Left forelimb (tissue), 1 donor: ENCODE measurements at regions not wholly inside any gene's neighbourhood (a gene's known extent, or its start where the extent isn't known, plus 50 kb on each side); places are given as distances from the start of the nearest gene placed in this dataset.
"Not testable (repeated sequence)": the region's sequence is repeated elsewhere in the genome, so short reads cannot be mapped to it uniquely, and the experiment has no call there.

Experiments used
- DNase-seq: peaks from one replicate; pipeline ENCODE4 v3.0.0-alpha.2; 2018; ENCODE audit warnings: low spot score

GRCh38 chr16:17983847-17984639, 352.5 kb downstream of the NPIPA8 start:
- no peak for DNase-seq

DNA sequence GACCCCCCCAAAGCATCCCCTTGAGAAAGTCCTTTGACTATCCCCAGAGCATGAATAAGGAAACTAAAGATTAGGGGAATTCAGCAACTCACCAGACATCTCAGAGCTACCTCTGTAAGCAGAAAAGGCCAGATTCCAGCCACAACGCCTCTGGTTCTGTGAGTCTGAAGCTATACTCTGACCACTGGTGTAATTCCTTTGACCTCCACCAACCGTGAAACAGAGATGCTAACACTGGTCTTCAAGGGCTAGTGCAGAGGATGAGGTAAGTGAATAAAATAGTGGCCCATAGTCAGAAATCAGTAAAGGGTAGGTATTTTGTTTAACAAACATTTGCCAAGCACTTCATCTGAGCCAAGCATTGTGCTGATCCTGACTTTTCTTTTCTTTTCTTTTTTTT, 353.4 kb downstream of the NPIPA8 start:
- DNase-seq, result no peak

DNA sequence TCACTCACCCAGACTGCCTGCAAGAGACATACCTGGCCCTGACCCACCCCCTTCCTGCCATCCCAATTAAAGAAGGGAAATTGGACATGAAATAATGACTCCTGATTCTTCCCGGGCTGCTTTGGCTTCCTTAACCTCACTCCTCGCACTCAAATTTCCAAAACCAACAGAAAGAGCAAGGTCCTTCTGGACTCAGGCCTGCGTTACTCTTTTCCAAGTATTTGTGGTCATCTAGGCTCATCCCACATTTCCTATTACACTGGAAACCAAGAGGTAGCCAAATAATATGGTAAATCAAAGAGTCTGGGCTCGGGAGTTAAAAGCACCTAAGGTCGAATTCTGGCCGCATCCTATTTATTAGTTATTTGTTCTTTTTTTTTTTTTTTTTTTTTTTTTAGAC, 359.3 kb downstream of the NPIPA8 start:
- DNase-seq, result no peak

- DNase-seq, result no peak
These were observed 364.0 kb downstream of the NPIPA8 start for GRCh38 chr16:17972460-17972943.

GRCh38 chr16:17970816-17971331, 365.7 kb downstream of the NPIPA8 start:
- no peak for DNase-seq

DNA sequence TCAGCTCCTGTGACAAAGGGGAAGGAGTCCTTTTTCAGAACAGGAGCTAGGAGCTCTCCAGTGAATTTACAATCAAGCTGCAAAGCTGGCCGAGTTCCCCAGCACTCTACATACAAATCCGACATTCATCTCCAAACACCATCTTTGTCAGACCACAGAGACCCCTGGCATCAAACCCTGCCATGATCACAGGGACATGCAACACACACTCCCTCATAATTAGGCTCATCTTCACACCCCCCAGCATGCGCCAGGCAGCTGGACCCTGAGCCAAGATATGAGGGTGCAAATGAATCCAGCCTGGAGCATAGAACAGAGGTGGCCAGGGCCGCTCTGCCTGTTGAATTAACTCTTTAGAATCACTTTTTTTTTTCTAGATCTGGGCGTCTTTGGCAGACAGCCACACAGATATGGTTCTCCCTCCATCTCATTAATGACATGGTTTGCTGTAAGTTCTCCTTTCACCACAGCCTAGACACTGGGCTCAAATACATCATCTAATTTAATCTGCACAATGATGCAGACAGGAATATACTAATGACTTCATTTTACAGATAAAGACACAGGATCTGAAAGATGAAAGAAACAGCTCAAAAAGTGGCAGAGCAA, 366.3 kb downstream of the NPIPA8 start:
- DNase-seq, result no peak

DNA sequence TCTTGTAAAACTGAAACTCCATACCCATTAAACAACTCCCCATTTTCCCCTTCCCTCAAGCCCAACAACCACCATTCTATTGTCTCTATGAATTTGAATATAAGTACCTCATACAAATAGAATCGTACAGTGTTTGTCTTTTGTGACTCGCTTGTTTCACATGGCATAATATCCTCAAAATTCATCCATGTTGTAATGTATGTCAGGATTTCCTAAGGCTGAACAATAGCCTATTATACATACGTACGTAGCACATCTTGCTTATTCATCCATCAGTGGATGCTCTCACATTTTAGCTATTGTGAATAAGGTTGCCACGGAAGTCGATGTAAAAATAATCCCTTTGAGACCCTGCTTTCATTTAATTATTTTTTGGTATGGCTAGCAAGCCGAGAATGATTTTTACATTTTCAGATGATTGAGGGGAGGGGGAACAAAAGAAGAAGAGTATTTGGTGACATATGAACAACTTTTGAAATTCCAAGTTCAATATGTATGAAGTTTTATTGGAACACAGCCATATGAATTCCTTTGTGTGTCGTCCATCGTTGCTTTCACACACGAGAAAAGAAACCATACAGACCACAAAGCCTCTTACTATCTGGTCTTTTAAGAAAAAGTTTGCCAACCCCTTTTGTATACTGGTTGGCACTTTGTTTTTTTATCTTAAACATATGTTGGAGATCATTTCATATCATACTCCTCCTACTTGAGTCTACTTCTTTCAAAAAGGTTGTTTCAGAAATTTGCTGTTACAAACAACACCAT, 371.2 kb downstream of the NPIPA8 start:
- no peak for DNase-seq

DNA sequence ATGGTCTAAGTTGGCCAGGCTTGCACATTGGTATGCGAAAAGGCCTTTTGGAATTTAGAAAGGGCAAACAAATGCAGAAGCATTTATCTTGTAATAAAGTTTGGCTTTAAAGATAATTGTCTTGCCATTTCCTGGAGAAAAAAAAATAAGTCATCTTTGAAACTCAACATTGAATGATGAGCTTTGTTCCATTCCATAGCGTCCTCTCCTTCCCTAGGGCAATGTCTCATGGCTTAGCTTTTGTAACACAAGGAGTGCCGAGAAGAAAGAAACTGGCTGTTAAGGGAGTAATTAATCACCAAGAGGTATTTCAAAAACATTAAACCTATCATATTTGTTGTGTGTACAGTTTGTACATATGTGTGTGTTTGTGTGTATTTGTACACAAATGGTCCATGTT, 372.3 kb downstream of the NPIPA8 start:
- DNase-seq, result no peak

GRCh38 chr16:17963185-17963836, 373.2 kb downstream of the NPIPA8 start:
- DNase-seq, result no peak

- DNase-seq, result no peak
These were observed 373.8 kb downstream of the NPIPA8 start for GRCh38 chr16:17962726-17963125.

- DNase-seq, result not testable (repeated sequence)
These were observed 374.7 kb downstream of the NPIPA8 start for GRCh38 chr16:17961822-17962221.

DNA sequence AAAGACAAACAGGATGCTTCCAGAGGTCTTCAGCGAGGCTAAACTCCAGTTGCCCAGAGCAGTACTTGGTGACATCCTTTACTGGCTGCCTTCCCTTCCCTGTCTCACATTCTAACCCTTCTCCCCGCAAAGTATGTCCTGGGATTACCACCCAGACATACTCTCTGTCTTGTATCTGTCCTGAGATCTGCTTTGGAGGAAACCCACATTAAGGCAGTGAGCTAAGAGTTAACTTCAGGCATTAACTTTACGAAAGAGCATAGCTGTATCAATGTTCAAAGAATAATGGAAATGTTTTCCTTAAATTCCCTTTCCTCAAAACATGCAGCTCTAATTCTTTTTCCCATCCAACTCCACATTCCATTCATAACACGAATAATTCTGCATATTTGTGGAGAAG, 385.2 kb downstream of the NPIPA8 start:
- DNase-seq, result no peak

- DNase-seq, result no peak
These were observed 386.6 kb downstream of the NPIPA8 start for GRCh38 chr16:17949982-17950250.

DNA sequence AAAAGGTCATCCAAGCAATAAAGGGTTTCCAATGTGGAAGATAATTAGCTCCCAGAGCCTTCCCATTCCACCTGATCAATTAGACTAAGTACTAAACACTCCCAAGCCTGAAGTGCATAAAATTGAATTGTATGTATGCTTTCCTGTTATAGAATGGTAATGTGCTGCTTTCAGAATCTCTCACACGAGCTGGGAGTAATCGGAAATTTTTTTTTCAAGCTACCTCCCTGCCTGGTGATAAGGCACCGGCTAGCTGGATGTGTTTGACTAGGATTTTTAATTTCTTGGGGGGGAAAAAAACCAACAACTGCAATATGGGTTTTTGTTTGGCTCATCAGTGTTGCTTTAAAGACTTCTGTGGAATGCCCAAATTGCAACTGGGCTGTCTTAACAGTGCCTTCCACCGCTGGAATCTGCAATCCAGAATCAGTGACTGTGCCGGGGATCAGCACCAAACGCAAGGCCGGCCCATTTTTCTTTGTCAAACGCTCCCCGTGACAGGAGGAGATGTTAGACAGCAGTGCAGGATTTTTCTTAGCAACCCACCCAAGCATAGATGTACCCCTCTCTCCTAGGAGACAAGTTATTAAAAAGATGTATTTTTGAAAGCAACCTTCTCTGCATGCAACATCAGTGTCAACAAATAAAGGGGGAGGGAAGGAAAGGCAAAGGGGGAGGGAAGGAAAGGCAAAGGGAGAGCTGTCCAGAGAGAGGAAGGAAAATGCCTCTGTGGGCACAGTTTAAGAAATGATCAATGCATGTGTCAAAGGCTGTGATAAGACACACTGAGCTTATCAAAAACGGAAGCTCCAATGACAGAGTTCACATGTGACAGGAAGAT, 387.2 kb downstream of the NPIPA8 start:
- DNase-seq, result no peak

DNA sequence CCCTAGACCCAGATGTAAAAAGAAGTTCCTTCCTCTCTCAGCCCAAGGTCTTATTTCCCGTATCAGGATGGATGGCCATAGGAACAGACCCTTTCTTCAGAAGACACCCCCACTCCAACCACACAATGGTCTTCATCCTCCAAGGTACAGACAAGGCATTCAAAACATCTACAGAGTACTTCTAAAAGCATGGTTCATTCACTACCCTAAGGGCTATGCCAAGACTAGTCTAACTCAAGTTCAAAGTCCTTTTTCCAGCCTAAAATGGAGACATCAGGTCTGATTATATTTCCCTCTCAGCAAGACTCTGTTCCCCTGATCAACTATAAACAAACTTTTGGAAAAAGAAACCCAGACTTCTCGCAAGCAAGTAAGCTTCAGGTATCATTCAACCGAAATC, 388.9 kb downstream of the NPIPA8 start:
- no peak for DNase-seq

- no peak for DNase-seq
These were observed 389.4 kb downstream of the NPIPA8 start for GRCh38 chr16:17947165-17947564.

DNA sequence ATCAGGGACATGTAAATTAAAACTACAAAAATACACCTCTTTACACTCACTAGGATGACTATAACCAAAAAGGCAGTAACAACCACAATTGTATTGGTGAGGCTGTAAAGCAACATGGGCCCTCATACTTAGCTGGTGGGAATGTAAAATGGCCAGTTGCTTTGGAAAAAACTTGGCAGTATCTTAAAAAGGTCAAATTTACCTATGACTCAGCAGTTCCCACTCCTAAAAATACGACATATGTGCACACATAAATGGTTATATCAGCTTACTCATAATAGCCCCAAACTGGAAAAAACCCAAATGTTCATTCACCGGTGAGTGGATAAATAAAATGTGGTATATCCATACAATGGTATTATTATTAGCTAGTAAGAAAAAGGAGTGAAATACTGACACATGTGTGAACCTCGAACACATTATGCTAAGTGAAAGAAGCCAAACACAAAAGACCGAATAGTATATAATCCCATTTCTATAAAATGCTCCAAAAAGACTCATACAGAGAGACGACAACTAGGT, 391.4 kb downstream of the NPIPA8 start:
- no peak for DNase-seq

GRCh38 chr16:17944345-17944744, 392.2 kb downstream of the NPIPA8 start:
- DNase-seq, result no peak

- no peak for DNase-seq
These were observed 394.5 kb downstream of the NPIPA8 start for GRCh38 chr16:17942067-17942466.

- DNase-seq, result no peak
These were observed 395.8 kb downstream of the NPIPA8 start for GRCh38 chr16:17940584-17941364.
